ENCODE measurements at regions not wholly inside any gene's neighbourhood (a gene's known extent, or its start where the extent isn't known, plus 50 kb on each side); places are given as distances from the start of the nearest gene placed in this dataset.

GRCh38 chr11:91825777-91826176 is 398.8 kb upstream of the FAT3 start:
- H2AFZ ChIP-seq (ENCODE audit: insufficient read depth, low read depth, low read length, poor library complexity, severe bottlenecking) = no peak overlapping the region
- no peak for DNase-seq
- TF ChIP-seq CTCF (IDR thresholded peaks at IDR 0.05) = no peak
- H3K36me3 ChIP-seq (replicated peaks in 1 of 2; ENCODE audit: control insufficient read depth in 1 of 2, insufficient read depth in 2 of 2, low read length in 2 of 2) = no peaks in the 10 kb centered on the region
- no peaks in the 10 kb centered on the region for H3K27me3 Mint-ChIP-seq (ENCODE audit: low read depth in 3 of 3)
- no peak overlapping the region for H3K9ac ChIP-seq (ENCODE audit: insufficient read depth, low read length, poor library complexity, severe bottlenecking)
- no peaks in the 10 kb centered on the region for H3K4me1 Mint-ChIP-seq
- H4K20me1 ChIP-seq (ENCODE audit: insufficient read depth, low read length) = no peaks in the 10 kb centered on the region
- no peak overlapping the region for H3K27ac Mint-ChIP-seq
- no peak overlapping the region for H3K27ac ChIP-seq (ENCODE audit: low read depth in 1 of 2, low read length in 2 of 2)
- no peak overlapping the region for H3K4me3 ChIP-seq (replicated peaks in 1 of 3; ENCODE audit: low read depth in 2 of 3, low read length in 3 of 3)
- no peaks in the 10 kb centered on the region for H3K4me1 ChIP-seq (ENCODE audit: control insufficient read depth in 1 of 2, insufficient read depth in 2 of 2, low read length in 2 of 2)
- intact Hi-C loops (cut with micrococcal nuclease) = no loop called here
- peaks cover 0 to 7% (median 3%) of the 10 kb centered on the region in 7 donors for H3K9me3 Mint-ChIP-seq
- no peaks in the 10 kb centered on the region for H3K36me3 Mint-ChIP-seq
- H3K4me3 Mint-ChIP-seq = no peak overlapping the region
- WGBS (ENCODE audit: insufficient coverage) = 33% methylated on average over 1 of the region's 2 CpGs
- H3K9me3 ChIP-seq (replicated peaks in 1 of 2; ENCODE audit: control insufficient read depth in 1 of 2, insufficient read depth in 1 of 2, low read length in 2 of 2) = no peaks in the 10 kb centered on the region
- no peak overlapping the region for H3K4me2 ChIP-seq (replicated peaks; ENCODE audit: extremely low read depth, low read length, poor library complexity, severe bottlenecking)
- H3K79me2 ChIP-seq (ENCODE audit: insufficient read depth, low read length) = no peaks in the 10 kb centered on the region
- H3K27me3 ChIP-seq (ENCODE audit: control insufficient read depth in 2 of 2, insufficient read depth in 2 of 2, low read length in 2 of 2) = no peaks in the 10 kb centered on the region

GRCh38 chr11:91823252-91823830 is 401.3 kb upstream of the FAT3 start:
- TF ChIP-seq CTCF (IDR thresholded peaks at IDR 0.05) = no peak
- H3K4me2 ChIP-seq (replicated peaks; ENCODE audit: extremely low read depth, low read length, poor library complexity, severe bottlenecking) = no peak overlapping the region
- Mint-ChIP-seq H3K4me1 (no peaks in the 10 kb centered on the region), H3K27me3 (ENCODE audit: low read depth in 3 of 3) (no peaks in the 10 kb centered on the region), H3K4me3 (no peak overlapping the region), H3K9me3 (peaks cover 0 to 7% (median 0%) of the 10 kb centered on the region in 7 donors), H3K36me3 (no peaks in the 10 kb centered on the region), H3K27ac (no peak overlapping the region)
- no peaks in the 10 kb centered on the region for H3K27me3 ChIP-seq (ENCODE audit: control insufficient read depth in 2 of 2, insufficient read depth in 2 of 2, low read length in 2 of 2)
- no CpG with 5 or more reads among the region's 1 CpG for WGBS (ENCODE audit: insufficient coverage)
- no peaks in the 10 kb centered on the region for H3K79me2 ChIP-seq (ENCODE audit: insufficient read depth, low read length)
- H3K36me3 ChIP-seq (replicated peaks in 1 of 2; ENCODE audit: control insufficient read depth in 1 of 2, insufficient read depth in 2 of 2, low read length in 2 of 2) = no peaks in the 10 kb centered on the region
- no peak overlapping the region for H2AFZ ChIP-seq (ENCODE audit: insufficient read depth, low read depth, low read length, poor library complexity, severe bottlenecking)
- no peak overlapping the region for H3K27ac ChIP-seq (ENCODE audit: low read depth in 1 of 2, low read length in 2 of 2)
- H3K9ac ChIP-seq (ENCODE audit: insufficient read depth, low read length, poor library complexity, severe bottlenecking) = no peak overlapping the region
- H4K20me1 ChIP-seq (ENCODE audit: insufficient read depth, low read length) = no peaks in the 10 kb centered on the region
- H3K4me1 ChIP-seq (ENCODE audit: control insufficient read depth in 1 of 2, insufficient read depth in 2 of 2, low read length in 2 of 2) = no peaks in the 10 kb centered on the region
- no peak for DNase-seq
- no peak overlapping the region for H3K4me3 ChIP-seq (replicated peaks in 1 of 3; ENCODE audit: low read depth in 2 of 3, low read length in 3 of 3)
- intact Hi-C loops (cut with micrococcal nuclease) = no loop called here
- no peaks in the 10 kb centered on the region for H3K9me3 ChIP-seq (replicated peaks in 1 of 2; ENCODE audit: control insufficient read depth in 1 of 2, insufficient read depth in 1 of 2, low read length in 2 of 2)

Data from CD14-positive monocyte (primary cell).